Breast epithelium (tissue), 3 donors: ENCODE measurements at regions not wholly inside any gene's neighbourhood (a gene's known extent, or its start where the extent isn't known, plus 50 kb on each side); places are given as distances from the start of the nearest gene placed in this dataset.

Experiments used
- POLR2AphosphoS5 ChIP-seq, 3 donors: sonication (generic); formaldehyde crosslinking; IDR thresholded peaks; one replicate each; pipeline ENCODE4 v1.6.1; 2017; ENCODE audit warnings: antibody characterized with exemption in 3 of 3
- TF ChIP-seq, protein P1 (sequence below), 3 donors: fragments of 450-650 bp; IDR thresholded peaks; one replicate each; pipeline ENCODE4 v1.5.1; 2016 to 2017; ENCODE audit warnings: antibody characterized with exemption in 3 of 3, mild to moderate bottlenecking in 3 of 3, moderate library complexity in 3 of 3

- TF ChIP-seq, protein P1, sequence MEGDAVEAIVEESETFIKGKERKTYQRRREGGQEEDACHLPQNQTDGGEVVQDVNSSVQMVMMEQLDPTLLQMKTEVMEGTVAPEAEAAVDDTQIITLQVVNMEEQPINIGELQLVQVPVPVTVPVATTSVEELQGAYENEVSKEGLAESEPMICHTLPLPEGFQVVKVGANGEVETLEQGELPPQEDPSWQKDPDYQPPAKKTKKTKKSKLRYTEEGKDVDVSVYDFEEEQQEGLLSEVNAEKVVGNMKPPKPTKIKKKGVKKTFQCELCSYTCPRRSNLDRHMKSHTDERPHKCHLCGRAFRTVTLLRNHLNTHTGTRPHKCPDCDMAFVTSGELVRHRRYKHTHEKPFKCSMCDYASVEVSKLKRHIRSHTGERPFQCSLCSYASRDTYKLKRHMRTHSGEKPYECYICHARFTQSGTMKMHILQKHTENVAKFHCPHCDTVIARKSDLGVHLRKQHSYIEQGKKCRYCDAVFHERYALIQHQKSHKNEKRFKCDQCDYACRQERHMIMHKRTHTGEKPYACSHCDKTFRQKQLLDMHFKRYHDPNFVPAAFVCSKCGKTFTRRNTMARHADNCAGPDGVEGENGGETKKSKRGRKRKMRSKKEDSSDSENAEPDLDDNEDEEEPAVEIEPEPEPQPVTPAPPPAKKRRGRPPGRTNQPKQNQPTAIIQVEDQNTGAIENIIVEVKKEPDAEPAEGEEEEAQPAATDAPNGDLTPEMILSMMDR (IDR thresholded peaks at IDR 0.05): no peak
- TF ChIP-seq POLR2AphosphoS5 (IDR thresholded peaks at IDR 0.05): no peak
Observed at GRCh38 chr7:69335331-69335730, 262.9 kb upstream of the AUTS2 start.
